Hepatocyte (in vitro differentiated cells): ENCODE measurements at regions not wholly inside any gene's neighbourhood (a gene's known extent, or its start where the extent isn't known, plus 50 kb on each side); places are given as distances from the start of the nearest gene placed in this dataset.

Experiments used
- CTCF ChIP-seq: fragments of 200-600 bp; sonication (generic); IDR thresholded peaks from 2 replicates; pipeline ENCODE4 v1.5.1; 2016; ENCODE audit warnings: antibody characterized with exemption, mild to moderate bottlenecking; ENCODE audit not compliant: poor library complexity
- EZH2 ChIP-seq: fragments of 200-600 bp; sonication (generic); IDR thresholded peaks from 2 replicates; pipeline ENCODE4 v1.6.1; 2016; ENCODE audit warnings: antibody characterized with exemption, mild to moderate bottlenecking, borderline replicate concordance
- EZH2phosphoT487 ChIP-seq: fragments of 200-600 bp; sonication (generic); IDR thresholded peaks from one replicate; pipeline ENCODE4 v1.6.1; 2018; ENCODE audit warnings: antibody characterized with exemption, mild to moderate bottlenecking, low read depth, moderate library complexity; ENCODE audit not compliant: unreplicated experiment, severe bottlenecking

- TF ChIP-seq CTCF (no peak), EZH2 (no peak), EZH2phosphoT487 (no peak)
Observed at GRCh38 chr10:55169493-55169892, 368.5 kb upstream of the PCDH15 start.
